K562 (cell line): ENCODE measurements at regions not wholly inside any gene's neighbourhood (a gene's known extent, or its start where the extent isn't known, plus 50 kb on each side); places are given as distances from the start of the nearest gene placed in this dataset.

Experiments used
- ATAC-seq: fragments of 200-7000 bp; cut with Tn5 transposase; 3 replicates; pipeline ENCODE4 v1.9.1; 2020; ENCODE audit warnings: moderate library complexity
- BruUV-seq: library from RNA; stranded (reverse); fragments of 400-500 nt; replicated peaks from 2 replicates; lab custom pipeline; 2021; lab: Mats Ljungman, UMichigan
- CTCF ChIA-PET: fragments of 300-600 bp; formaldehyde crosslinking; extraction: SDS; loops from one replicate; lab custom pipeline; 2021; ENCODE audit warnings: low intra/inter-chr PET ratio; lab: Yijun Ruan, JAX
- POLR2A ChIA-PET: fragments of 300-600, 350-650 bp; sonication (Branson Sonifier 250); formaldehyde crosslinking; extraction: SDS; loops from one replicate; lab custom pipeline; 2021; ENCODE audit warnings: antibody characterized with exemption, inconsistent platforms; lab: Yijun Ruan, JAX
- DNase-seq, 4 experiments: peaks; one replicate each; pipeline versions ENCODE4 v3.0.0 to v3.0.0-alpha.2; 2011 to 2018; ENCODE audit warnings: low spot score in 3 of 4, mixed read lengths in 3 of 4; ENCODE audit errors: extremely low read depth in 1 of 4
- FAIRE-seq: peaks from 2 replicates; lab custom pipeline; 2011; peaks lifted over from hg19 to GRCh38; lab: Jason Lieb, UNC
- H2AFZ ChIP-seq: 2 replicates; pipeline ENCODE4 v1.6.0; 2011; ENCODE audit warnings: low read depth, low read length, control low read depth, inconsistent platforms
- H3K27ac ChIP-seq: fragments of 200-600 bp; 3 replicates; pipeline ENCODE4 v1.8.0; 2011; ENCODE audit warnings: low read depth, mild to moderate bottlenecking, control low read depth, inconsistent platforms, low read length, moderate library complexity, mixed read lengths; ENCODE audit errors: extremely low read depth
- H3K27me3 ChIP-seq, 2 experiments: fragments of 300-600 bp in 1 of 2; 2 replicates in 1 of 2; 3 replicates in 1 of 2; pipeline versions ENCODE4 v1.6.0 to v1.8.0; 2011; ENCODE audit warnings: inconsistent platforms in 2 of 2, low read length in 2 of 2, mild to moderate bottlenecking in 1 of 2, mixed read lengths in 1 of 2, moderate library complexity in 1 of 2; ENCODE audit not compliant: control insufficient read depth in 2 of 2, insufficient read depth in 2 of 2
- H3K36me3 ChIP-seq: fragments of 300-600 bp; 3 replicates; pipeline ENCODE4 v1.8.0; 2011; ENCODE audit warnings: mild to moderate bottlenecking, low read length, inconsistent platforms; ENCODE audit not compliant: control insufficient read depth, insufficient read depth
- H3K4me1 ChIP-seq, 2 experiments: fragments of 200-600 bp in 1 of 2; replicated peaks in 1 of 2; 2 replicates in 1 of 2; 3 replicates in 1 of 2; pipeline versions ENCODE4 v1.5.1 to v1.8.0; 2011; ENCODE audit warnings: inconsistent platforms in 2 of 2, low read length in 2 of 2, mild to moderate bottlenecking in 1 of 2, mixed read lengths in 1 of 2, moderate library complexity in 1 of 2; ENCODE audit not compliant: control insufficient read depth in 2 of 2, insufficient read depth in 2 of 2
- H3K4me2 ChIP-seq: 2 replicates; pipeline ENCODE4 v1.6.1; 2011; ENCODE audit warnings: low read length, control low read depth, inconsistent platforms, mixed read lengths; ENCODE audit not compliant: insufficient read depth
- H3K4me3 ChIP-seq: fragments of 200-600 bp; sonication (generic), shearing (Covaris generic); 2 replicates; pipeline ENCODE4 v1.5.1; 2016; ENCODE audit warnings: control low read depth, inconsistent platforms
- H3K79me2 ChIP-seq: fragments of 200-600 bp; 3 replicates; pipeline ENCODE4 v1.8.0; 2011; ENCODE audit warnings: low read length, inconsistent platforms; ENCODE audit not compliant: control insufficient read depth, insufficient read depth
- H3K9ac ChIP-seq, 2 experiments: 2 replicates each; pipeline versions ENCODE4 v1.6.0 to v1.6.1; 2011; ENCODE audit warnings: low read depth in 2 of 2, low read length in 2 of 2, control low read depth in 1 of 2, inconsistent platforms in 1 of 2, mild to moderate bottlenecking in 1 of 2, mixed read lengths in 1 of 2; ENCODE audit not compliant: insufficient read depth in 1 of 2
- H3K9me1 ChIP-seq: one replicate; pipeline ENCODE4 v1.6.0; 2011; ENCODE audit warnings: inconsistent platforms, mild to moderate bottlenecking, low read length, moderate library complexity; ENCODE audit not compliant: control insufficient read depth, insufficient read depth
- H3K9me3 ChIP-seq: replicated peaks from 2 replicates; pipeline ENCODE4 v1.5.1; 2011; ENCODE audit warnings: low read depth, low read length, inconsistent platforms; ENCODE audit not compliant: control insufficient read depth, insufficient read depth
- H4K20me1 ChIP-seq: replicated peaks from 2 replicates; pipeline ENCODE4 v1.6.1; 2011; ENCODE audit warnings: low read length, inconsistent platforms, mixed read lengths; ENCODE audit not compliant: control insufficient read depth, insufficient read depth
- DPF2 ChIP-seq: fragments of 450-650 bp; IDR thresholded peaks from 2 replicates; pipeline ENCODE4 v1.6.1; 2016
- FOS ChIP-seq: IDR thresholded peaks from 3 replicates; pipeline ENCODE4 v1.6.1; 2011; ENCODE audit not compliant: insufficient read length; ENCODE audit errors: extremely low read depth
- KLF16 ChIP-seq: IDR thresholded peaks from 2 replicates; pipeline ENCODE4 v1.6.1; 2016; ENCODE audit warnings: antibody characterized with exemption
- POLR2B ChIP-seq: fragments of 450-650 bp; IDR thresholded peaks from 2 replicates; pipeline ENCODE4 v1.6.1; 2018; ENCODE audit warnings: low read depth; ENCODE audit not compliant: partially characterized antibody
- PURB ChIP-seq: sonication (generic); formaldehyde crosslinking; IDR thresholded peaks from 2 replicates; pipeline ENCODE4 v1.9.0; 2021; ENCODE audit warnings: low read depth, mild to moderate bottlenecking, missing genetic modification reagents
- SAP30 ChIP-seq: fragments of 200-600 bp; sonication (generic); IDR thresholded peaks from 2 replicates; pipeline ENCODE4 v1.6.1; 2012; ENCODE audit warnings: borderline replicate concordance, low read depth, mild to moderate bottlenecking, moderate library complexity, low read length, control low read depth, inconsistent platforms; ENCODE audit not compliant: insufficient read depth, poor library complexity, severe bottlenecking
- ZHX1 ChIP-seq: fragments of 150-350 bp; conservative IDR thresholded peaks from 2 replicates; pipeline ENCODE4 v1.6.1; 2014; ENCODE audit warnings: low read length
- ZMIZ1 ChIP-seq, 2 experiments: fragments of 150-350 bp in 1 of 2; IDR thresholded peaks; 2 replicates each; pipeline ENCODE4 v1.6.1; 2012 to 2016; ENCODE audit warnings: low read depth in 2 of 2, low read length in 2 of 2, mild to moderate bottlenecking in 1 of 2, moderate library complexity in 1 of 2
- WGBS: fragments of 100-300 bp; shearing (Covaris generic); methylation state at CpG from one replicate; pipeline ENCODE4 v1.1.6; 2016; ENCODE audit warnings: low coverage, mixed read lengths; ENCODE audit not compliant: insufficient coverage; ENCODE audit errors: missing lambda C conversion rate; 5-methylcytosine and 5-hydroxymethylcytosine counted together
- in situ Hi-C: fragments of 300-500 bp; cut with MboI; formaldehyde crosslinking; loops from 4 replicates; pipeline ENCODE4 v1.15.0; 2018; ENCODE audit warnings: inconsistent platforms, mixed read lengths
- intact Hi-C: fragments of 100-400 bp; cut with micrococcal nuclease; formaldehyde crosslinking; loops from 2 replicates; pipeline ENCODE4 v1.14.2; 2022

DNA sequence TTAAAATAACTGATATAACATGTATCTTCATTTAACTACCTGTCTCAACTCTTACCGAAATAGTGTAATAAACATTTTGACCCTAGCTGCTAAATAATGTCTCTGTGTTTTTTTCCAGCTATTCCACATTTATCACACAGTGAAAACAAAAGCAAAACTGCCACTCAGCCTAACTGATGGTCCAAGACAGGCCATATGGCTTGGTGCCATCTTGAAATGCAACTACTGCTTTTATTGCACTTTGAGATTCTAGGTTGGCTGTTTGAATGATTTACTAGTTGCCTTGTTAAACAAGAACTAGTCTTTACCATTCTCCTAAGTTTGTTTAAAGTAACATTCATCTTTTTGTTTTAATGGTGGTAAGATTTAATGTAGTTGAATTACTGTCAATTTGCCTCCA is 739.8 kb downstream of the TFAP2A start:
- in situ Hi-C loops, result no loop called here
- CTCF ChIA-PET, result no interaction called here
- Histone ChIP-seq H3K4me2 (no peak overlapping the region), H3K36me3 (no peaks in the 10 kb centered on the region), H3K79me2 (no peaks in the 10 kb centered on the region), H3K4me1 (no peaks in the 10 kb centered on the region), H3K4me3 (no peak overlapping the region), H3K9me3 (no peaks in the 10 kb centered on the region), H4K20me1 (no peaks in the 10 kb centered on the region), H2AFZ (no peak overlapping the region), H3K27ac (no peak overlapping the region), H3K27me3 (no peaks in the 10 kb centered on the region), H3K9me1 (no peaks in the 10 kb centered on the region), H3K9ac (no peak overlapping the region)
- intact Hi-C loops, result no loop called here
- DNase-seq (no peak), ATAC-seq (no peak), FAIRE-seq (no peak)
- no TSS peak for BruUV-seq
- POLR2A ChIA-PET, result no interaction called here
- TF ChIP-seq ZMIZ1 (IDR thresholded peaks at IDR 0.05; ENCODE audit: low read depth in 2 of 2, low read length in 2 of 2) (no peak), PURB (CRISPR knock-in tag) (no peak), SAP30 (no peak), DPF2 (no peak), ZHX1 (no peak), POLR2B (no peak), FOS (no peak), KLF16 (no peak)
- WGBS, result 0% methylated on average over 1 of the region's 1 CpG
